Hindlimb muscle (tissue), 1 donor: ENCODE measurements at regions not wholly inside any gene's neighbourhood (a gene's known extent, or its start where the extent isn't known, plus 50 kb on each side); places are given as distances from the start of the nearest gene placed in this dataset.

ENCODE experiments used
- DNase-seq: peaks from one replicate; pipeline ENCODE4 v3.0.0-alpha.2; 2013

DNA sequence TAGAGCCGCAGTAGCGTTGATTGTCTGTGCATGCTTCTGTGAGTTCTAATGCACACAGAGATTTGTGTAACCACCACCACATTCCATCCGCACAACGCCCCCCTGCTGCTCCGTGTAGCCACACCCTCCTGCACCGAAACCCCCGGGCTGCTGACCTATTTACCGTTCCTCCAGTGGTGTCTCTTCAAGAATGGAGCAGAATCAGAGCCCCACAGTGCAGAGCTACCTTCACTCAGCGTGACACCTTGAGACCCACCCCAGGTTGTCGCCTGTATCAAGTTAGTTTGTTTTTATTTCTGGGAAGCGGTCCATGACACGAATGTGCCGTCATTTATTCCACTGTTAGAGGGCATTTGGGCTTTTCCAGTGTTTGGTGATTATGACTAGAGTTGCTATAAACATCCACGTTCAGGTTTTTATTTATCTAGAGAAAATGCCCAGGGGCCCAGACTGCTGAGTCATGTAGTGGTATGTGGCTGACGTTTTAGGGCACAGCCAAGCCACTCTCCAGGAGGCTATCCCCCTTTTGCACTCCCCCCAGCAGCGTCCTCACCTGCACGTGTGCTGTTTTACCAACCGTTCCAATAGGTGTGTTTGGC is 266.8 kb downstream of the NDUFA10 start:
- no peak for DNase-seq

DNA sequence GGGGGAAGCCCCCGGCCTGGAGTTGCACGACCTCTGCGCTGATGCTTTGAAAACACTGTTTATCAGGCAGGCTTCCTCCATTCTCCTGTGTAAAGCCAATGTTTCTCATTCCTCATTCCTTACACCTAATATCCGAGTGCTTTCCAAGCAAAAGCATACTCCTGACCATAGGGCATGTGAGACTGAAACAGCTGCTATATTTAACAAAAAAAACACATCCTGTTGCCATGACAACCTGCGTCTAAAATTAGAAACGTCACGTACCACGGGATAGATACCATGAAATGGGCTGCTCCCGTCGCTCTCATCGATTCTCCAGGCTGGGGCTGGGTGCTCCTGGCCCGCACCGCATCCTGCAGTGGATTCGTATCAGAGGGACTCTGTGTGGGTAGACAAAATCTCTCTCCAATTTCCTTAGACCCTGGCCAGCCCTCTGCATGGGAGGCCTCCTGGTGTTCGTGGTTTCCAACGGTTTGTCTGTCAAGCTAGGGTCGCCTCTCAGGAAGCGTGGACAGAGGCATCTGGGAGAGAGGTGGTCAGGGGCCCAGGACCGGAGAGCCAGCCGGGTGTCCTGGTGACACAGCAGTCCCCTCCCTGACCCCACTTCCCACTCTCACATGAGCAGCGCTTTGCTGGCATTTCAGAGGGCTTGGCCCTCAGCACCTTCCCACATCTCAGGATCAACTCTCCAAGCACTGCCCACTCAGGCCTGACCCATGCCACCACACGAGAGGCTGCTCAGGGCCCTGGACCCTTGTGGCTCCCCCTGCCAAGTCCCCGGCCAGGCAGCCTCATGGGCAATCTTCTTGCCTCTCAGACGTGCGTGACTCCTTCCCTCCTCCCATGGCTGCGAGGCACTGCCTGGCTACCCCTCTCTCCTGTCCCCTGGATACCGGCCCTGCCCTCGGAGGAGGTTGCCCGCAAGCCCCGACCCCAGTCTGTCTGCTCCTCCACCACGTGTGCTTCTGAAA is 268.1 kb downstream of the NDUFA10 start:
- DNase-seq: peak; percentile 82

DNA sequence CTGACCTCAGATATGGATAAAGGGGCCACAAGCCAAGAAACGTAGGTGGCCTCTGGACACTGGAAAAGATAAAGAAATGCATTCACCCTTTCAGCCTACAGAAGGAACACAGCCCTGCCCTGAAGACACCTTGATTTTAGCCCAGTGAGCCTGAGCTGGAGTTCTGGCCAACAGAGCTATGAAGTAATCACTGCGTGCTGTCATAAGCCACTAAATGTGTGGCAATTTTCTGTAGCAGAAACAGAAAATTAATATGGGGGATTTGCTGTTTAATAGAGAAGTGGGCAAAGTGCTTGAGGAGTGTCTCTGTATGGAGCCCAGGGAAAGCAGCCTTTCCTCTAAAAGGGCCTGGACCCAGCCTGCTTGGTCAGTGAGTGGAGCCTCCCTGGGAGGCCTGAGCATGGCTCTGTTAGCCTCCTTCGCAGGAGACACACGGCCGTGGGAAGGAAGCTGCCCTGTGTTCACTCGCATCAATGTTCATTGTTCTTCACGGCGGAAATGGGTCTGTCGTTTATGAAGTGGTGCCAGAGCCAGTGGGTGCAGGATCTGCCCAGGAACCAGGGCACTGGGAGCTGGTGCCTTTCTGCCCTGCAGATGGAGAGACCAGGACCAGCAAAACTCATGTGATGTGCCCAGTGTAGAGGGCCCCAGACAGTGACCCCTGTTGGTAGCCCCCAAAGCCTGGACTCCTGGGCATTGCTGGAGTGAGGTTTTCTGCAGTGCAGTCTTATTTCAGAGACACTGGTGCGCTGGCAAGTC is 268.9 kb downstream of the NDUFA10 start:
- DNase-seq: no peak

- no peak for DNase-seq
These were observed 271.7 kb downstream of the NDUFA10 start for GRCh38 chr2:239753401-239753837.

GRCh38 chr2:239752951-239753350 is 272.2 kb downstream of the NDUFA10 start:
- no peak for DNase-seq

DNA sequence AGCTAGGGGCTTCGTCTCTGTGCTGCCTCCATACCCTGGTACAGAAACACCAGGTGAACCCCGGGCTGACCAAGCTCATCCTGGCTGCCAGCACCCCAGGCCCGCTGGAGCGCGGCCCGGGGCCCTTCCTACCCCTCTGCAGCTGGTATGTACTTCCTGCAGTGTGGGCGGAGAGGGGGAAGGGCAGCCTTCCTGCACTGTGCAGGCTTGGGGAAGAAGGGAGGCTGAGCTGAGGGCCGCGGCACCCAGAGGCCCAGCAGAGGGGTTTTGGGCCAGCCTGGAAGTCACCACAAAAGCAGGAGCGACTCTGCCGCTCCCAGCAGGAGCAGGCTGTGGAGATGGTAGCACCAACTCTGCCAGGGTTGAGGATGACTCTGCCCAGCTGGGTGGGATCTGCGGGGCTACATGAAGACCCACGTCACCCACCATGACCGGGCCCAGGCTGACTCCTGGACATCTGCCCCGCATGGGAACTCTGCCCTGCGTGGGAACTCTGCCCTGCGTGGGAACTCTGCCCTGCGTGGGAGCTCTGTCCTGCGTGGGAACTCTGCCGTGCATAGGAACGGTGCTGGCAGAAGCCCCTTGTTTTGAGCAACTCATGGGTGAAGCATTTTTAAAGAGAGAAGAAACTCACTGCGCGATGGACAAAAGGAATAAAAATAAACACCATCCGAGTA is 273.3 kb downstream of the NDUFA10 start:
- DNase-seq: peak; percentile 53

- no peak for DNase-seq
These were observed 274.0 kb downstream of the NDUFA10 start for GRCh38 chr2:239750929-239751678.

DNA sequence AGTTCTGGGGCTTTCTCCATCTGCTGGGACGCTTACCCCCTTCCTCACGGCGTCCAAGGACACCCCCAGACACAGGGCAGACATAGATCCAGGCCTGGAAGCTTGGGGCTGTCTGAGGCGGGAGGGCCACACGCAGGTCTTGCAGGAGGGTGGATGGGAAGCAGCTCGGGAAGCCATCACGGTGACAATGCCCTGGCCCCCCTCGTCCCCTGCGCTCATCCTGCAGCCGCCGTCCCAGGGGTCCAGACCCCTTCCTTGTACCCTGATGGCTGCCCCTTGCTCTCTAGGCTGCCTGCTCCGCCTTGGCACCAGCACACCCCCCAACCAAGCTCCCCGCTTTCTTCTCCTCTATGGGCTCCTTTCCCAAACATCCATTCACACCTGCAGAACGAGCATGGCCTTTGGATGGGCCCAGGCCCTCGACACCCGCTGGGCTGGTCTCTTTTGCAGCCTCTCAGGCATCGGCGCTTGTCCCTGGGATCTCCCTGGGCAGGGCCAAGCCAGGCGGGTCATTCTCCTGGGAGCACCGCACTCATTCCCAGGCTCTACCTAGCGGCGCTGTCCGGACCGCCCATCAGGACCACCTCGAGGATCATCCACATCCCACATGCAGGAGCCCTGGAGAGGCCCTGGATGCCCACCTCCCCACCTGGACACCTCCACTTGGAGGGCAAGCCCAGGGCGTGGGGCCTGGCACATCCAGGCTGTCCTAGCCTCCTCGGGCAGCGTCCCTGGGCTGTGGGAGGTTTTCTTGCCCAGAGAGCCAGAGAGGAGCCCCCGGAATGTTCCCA is 274.9 kb downstream of the NDUFA10 start:
- no peak for DNase-seq

DNA sequence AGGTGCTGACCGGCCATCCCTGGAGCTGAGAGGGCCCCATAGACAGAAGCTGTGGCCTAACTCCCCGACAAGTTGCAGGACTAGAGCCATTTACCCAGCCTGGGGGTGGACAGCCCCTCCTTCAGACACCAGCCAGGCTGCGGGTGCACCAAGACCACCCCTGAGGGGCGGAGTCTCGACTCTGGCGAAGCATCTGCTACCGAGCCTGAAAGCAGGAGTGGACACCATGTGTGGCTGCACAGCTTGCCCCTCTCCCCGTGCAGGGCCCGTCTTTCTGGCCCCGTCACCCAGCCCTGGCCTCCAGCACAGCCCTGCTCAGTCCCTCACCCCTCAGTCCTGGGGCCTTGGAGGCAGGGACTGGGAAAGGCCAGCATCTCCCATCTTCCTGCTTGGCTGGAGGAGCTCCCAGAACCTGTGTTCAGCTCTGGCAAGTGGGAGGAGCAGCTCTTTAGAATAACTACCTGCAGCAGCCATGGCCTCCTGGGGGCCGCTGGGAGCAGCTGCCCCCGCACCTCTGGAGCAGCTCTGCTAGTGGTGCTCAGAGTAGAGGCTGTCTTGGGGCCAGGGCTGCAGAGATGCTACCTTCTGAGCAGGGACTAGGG is 275.8 kb downstream of the NDUFA10 start:
- DNase-seq: no peak

GRCh38 chr2:239748811-239749210 is 276.3 kb downstream of the NDUFA10 start:
- no peak for DNase-seq

DNA sequence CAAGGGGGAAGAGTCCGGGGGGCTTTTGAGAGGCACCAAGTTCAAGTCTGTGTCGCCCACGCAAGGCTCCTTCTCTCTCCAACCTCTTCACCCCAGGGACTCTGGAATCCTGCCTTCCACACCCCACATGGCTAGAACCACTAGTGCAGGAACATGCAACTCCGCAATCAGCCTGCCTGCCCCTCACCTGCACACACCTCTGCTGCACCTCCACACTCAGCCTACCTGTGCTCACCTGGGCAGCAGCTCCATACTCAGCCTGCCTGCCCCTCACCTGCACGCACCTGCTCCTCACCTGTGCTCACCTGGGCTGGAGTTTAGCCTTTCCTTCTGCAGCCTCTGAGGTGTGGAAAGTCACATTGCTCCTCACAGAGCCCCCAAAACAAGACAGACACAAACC is 277.4 kb downstream of the NDUFA10 start:
- no peak for DNase-seq

GRCh38 chr2:239747274-239747673 is 277.9 kb downstream of the NDUFA10 start:
- no peak for DNase-seq

DNA sequence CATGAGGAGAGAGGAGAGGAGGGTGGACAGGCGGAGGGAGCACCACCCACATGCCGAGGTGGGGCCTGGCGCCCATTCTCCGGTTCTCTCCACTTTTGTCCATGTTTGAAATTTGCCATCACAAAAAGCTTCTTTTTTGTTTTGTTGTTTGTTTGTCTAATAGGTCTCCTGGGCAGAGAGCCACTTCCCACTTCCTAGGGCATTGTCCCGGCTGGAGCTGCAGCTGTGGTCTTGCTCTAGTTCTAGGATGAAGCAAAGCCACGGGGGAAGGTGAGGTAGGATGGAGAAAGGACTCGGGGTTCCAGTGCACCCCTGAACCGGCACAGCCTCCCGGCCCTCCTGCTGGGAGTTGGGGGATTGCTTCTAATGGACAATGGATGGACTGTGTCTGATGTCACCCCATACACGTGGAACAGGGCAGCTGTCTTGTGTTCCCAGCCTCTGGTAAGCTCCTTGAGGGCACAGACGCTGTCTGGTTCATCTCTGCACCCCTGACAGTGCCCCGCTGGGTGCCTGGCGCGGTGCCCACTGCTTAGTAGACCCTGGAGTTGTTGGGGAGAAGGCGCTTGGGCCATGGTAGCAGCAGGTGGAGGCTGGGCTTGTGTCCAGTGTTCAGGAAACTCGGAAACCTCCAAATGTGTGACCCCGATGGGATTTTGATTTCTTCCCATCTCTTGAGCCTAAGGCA is 278.4 kb downstream of the NDUFA10 start:
- no peak for DNase-seq

GRCh38 chr2:239745386-239746227 is 279.5 kb downstream of the NDUFA10 start:
- DNase-seq: no peak

DNA sequence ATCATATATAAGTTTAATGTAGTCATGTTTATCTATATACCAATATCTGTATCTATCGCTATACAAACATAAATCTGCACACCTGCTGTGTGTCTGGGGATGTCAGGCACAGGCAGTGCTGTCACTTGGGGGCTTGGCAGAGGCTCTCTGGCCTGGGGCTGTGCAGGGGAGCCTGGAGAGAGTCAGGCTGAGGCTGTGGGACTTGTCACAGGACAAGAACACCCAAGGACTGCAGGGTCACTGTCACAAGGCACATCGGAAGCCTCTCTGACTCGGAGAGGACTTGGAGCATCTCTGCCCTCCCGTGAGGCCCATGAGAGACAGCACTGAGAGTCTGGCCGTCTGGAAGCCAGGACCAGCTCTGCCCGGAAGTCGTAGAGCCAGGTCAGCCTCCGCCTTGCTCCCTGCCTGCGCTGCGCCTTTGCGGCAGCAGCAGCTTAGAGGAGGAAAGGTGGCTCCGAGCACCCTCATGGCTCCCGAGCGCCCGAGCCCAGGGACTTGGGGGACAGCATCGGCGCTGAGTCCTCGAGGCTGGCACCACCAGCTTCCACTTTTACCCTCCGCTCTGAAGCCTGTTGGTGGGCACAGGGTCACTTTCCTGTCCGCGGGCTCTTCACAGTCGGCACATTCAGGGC is 280.3 kb downstream of the NDUFA10 start:
- no peak for DNase-seq

DNA sequence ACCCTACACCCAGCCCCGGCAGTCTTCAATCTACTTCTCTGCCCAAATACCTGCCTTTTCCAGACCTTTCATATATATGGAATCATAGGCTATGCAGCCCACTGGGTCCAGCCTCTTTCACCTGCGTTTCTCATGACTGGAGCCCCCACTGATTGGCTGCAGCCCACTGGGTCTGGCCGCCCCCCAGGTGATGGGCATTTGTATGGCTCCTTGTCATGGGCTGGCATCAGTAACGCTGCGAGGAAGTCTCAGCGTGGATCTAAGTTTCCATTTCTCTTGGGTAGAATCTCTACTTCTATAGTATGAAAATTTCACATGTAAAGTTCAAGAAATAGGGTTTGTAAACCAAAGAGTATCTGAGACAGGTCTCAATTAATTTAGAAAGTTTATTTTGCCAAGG is 281.9 kb downstream of the NDUFA10 start:
- no peak for DNase-seq

DNA sequence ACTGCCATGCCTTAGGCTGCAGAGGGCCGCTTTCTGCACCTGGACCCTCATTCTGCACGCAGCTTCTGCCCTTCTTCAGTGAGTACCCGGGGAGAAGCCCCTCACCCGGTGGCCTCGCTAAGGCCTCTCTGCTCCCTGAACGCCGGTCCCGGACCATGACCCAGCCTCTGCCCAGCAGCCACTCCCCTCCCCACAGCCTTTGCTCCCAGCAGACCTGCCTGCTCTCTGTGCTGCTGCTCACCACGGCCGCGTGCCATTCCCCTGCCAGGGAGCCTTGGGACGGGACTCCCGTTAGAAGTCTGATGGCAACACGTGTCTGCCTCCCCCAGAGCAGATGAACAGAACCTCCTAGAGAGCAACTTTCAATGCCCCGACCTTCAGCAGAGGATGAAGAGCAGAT is 282.8 kb downstream of the NDUFA10 start:
- no peak for DNase-seq

- DNase-seq: no peak
These were observed 285.9 kb downstream of the NDUFA10 start for GRCh38 chr2:239739206-239739605.
